ENCODE measurements at regions not wholly inside any gene's neighbourhood (a gene's known extent, or its start where the extent isn't known, plus 50 kb on each side); places are given as distances from the start of the nearest gene placed in this dataset.

GRCh38 chr9:79383096-79383495 is 188.7 kb upstream of the TLE4 start:
- TF ChIP-seq CTCF (IDR thresholded peaks at IDR 0.05) (no peak), ZFX (IDR thresholded peaks at IDR 0.05; ENCODE audit: borderline replicate concordance) (no peak)

Measured in 22Rv1 (cell line).